ENCODE measurements at regions not wholly inside any gene's neighbourhood (a gene's known extent, or its start where the extent isn't known, plus 50 kb on each side); places are given as distances from the start of the nearest gene placed in this dataset.

GRCh38 chr19:23065306-23065705, 51.5 kb upstream of the ZNF730 start:
- H3K27me3 ChIP-seq (ENCODE audit: control insufficient read depth, insufficient read depth, low read length) = no peaks in the 10 kb centered on the region

DNA sequence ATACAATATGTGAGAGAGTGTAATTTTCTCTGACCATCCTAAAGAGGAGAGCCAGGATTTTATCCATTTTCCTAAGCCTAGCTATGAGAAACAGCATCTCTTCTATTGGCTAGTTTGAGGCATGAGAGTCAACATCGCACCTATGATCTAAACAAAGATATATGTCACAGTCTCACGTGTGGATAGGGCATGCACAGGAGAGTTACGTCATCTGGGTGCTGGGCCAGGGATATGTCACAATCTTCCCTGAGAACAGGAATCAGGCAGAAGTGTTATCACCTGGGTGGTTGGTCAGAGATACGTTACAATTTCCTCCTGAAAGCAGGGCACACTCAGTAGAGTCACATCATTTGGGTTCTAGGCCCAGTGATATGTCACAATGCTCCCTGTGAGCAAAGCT, 53.9 kb upstream of the ZNF730 start:
- no peaks in the 10 kb centered on the region for H3K27me3 ChIP-seq (ENCODE audit: control insufficient read depth, insufficient read depth, low read length)
- H3K4me3 ChIP-seq (ENCODE audit: low read depth, low read length) = no peak overlapping the region
- DNase-seq (ENCODE audit: low read depth) = no peak
- no peaks in the 10 kb centered on the region for H3K36me3 ChIP-seq (ENCODE audit: control insufficient read depth, insufficient read depth, low read length)
- no peak for TF ChIP-seq CTCF (IDR thresholded peaks at IDR 0.05; ENCODE audit: insufficient read depth, low read length, severe bottlenecking)
- no peak for FAIRE-seq

More at GRCh38 chr19:23065306-23065705, 51.5 kb upstream of the ZNF730 start:
- Histone ChIP-seq H3K4me3 (ENCODE audit: low read depth, low read length) (no peak overlapping the region), H3K36me3 (ENCODE audit: control insufficient read depth, insufficient read depth, low read length) (no peaks in the 10 kb centered on the region)
- no peak for TF ChIP-seq CTCF (IDR thresholded peaks at IDR 0.05; ENCODE audit: insufficient read depth, low read length, severe bottlenecking)
- DNase-seq (ENCODE audit: low read depth) = no peak
- FAIRE-seq = no peak

DNA sequence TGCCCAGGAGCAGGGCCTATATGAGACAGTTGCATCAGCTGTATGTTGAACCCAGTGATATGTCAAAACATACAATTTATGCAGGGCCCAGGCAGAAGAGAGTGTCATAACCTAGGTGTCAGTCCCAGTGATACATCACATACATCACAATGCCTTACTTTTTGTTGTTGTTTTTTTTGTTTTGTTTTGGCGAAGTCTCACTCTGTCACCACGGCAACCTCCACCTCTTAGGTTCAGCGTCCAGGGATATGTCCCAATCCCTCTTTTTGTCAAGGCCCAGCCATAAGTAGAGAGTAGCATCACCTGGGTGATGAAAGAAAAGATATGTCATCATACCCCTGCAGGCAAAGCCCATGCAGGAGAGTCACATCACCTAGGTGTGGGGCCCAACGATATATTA, 56.8 kb upstream of the ZNF730 start:
- H3K36me3 ChIP-seq (ENCODE audit: control insufficient read depth, insufficient read depth, low read length) = no peaks in the 10 kb centered on the region
- H3K27me3 ChIP-seq (ENCODE audit: control insufficient read depth, insufficient read depth, low read length) = no peaks in the 10 kb centered on the region
- no peak overlapping the region for H3K4me3 ChIP-seq (ENCODE audit: low read depth, low read length)
- no peak for FAIRE-seq
- TF ChIP-seq CTCF (IDR thresholded peaks at IDR 0.05; ENCODE audit: insufficient read depth, low read length, severe bottlenecking) = no peak
- DNase-seq (ENCODE audit: low read depth) = no peak

GRCh38 chr19:23056516-23056915, 53.5 kb upstream of the ZNF728 start:
- FAIRE-seq (no peak), DNase-seq (ENCODE audit: low read depth) (no peak)
- Histone ChIP-seq H3K27me3 (ENCODE audit: control insufficient read depth, insufficient read depth, low read length) (no peaks in the 10 kb centered on the region), H3K36me3 (ENCODE audit: control insufficient read depth, insufficient read depth, low read length) (no peaks in the 10 kb centered on the region), H3K4me3 (ENCODE audit: low read depth, low read length) (no peak overlapping the region)
- TF ChIP-seq CTCF (IDR thresholded peaks at IDR 0.05; ENCODE audit: insufficient read depth, low read length, severe bottlenecking) = no peak

DNA sequence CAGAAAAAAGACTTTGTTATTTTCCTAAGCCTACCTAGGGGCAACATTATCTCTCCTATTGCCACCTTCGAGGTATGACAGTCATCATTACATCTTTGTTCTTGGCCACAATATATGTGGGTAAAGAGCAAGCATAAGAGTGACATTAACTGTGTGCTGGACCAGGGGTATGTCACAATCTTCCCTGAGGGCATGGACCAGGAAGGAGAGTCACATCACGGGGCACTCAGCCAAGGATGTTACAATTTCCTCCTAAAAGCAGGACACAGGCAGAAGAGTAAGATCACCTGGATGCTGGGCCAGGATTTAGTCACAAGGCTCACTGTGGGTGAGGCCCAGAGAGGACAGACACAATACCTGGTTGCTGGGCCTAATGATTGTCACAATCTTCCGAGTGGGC, 53.0 kb upstream of the ZNF728 start:
- TF ChIP-seq CTCF (IDR thresholded peaks at IDR 0.05; ENCODE audit: insufficient read depth, low read length, severe bottlenecking) = no peak
- H3K4me3 ChIP-seq (ENCODE audit: low read depth, low read length) = no peak overlapping the region
- no peaks in the 10 kb centered on the region for H3K36me3 ChIP-seq (ENCODE audit: control insufficient read depth, insufficient read depth, low read length)
- no peak for FAIRE-seq
- no peaks in the 10 kb centered on the region for H3K27me3 ChIP-seq (ENCODE audit: control insufficient read depth, insufficient read depth, low read length)
- DNase-seq (ENCODE audit: low read depth) = no peak

GRCh38 chr19:23055501-23055900, 52.5 kb upstream of the ZNF728 start:
- no peak for DNase-seq (ENCODE audit: low read depth)
- no peak for TF ChIP-seq CTCF (IDR thresholded peaks at IDR 0.05; ENCODE audit: insufficient read depth, low read length, severe bottlenecking)
- no peak for FAIRE-seq
- Histone ChIP-seq H3K4me3 (ENCODE audit: low read depth, low read length) (no peak overlapping the region), H3K27me3 (ENCODE audit: control insufficient read depth, insufficient read depth, low read length) (no peaks in the 10 kb centered on the region), H3K36me3 (ENCODE audit: control insufficient read depth, insufficient read depth, low read length) (no peaks in the 10 kb centered on the region)
